ENCODE measurements at regions not wholly inside any gene's neighbourhood (a gene's known extent, or its start where the extent isn't known, plus 50 kb on each side); places are given as distances from the start of the nearest gene placed in this dataset.

DNA sequence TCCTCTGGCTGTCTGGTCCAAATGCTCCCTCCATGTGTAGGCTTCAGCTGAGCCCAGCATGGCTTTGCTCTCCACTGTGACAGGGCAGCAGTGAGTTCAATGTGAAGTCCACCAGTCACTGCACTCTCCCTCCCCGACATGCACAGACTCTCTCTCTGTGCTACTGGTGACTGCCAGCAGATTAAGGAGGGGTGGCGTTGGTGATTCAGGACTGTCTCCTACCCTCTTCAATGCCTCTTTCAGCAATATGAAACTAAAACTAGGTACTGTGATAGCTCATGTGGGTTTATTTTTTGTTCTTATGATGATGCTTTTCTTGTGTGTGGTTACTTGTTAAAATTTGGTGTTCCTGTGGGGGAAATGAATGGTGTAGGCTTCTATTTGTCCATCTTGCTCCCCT lies 201.0 kb upstream of the RBMS1 start:
- Mint-ChIP-seq H3K9me3 (ENCODE audit: unreplicated experiment) (no peaks in the 10 kb centered on the region), H3K36me3 (ENCODE audit: unreplicated experiment) (no peaks in the 10 kb centered on the region), H3K27me3 (ENCODE audit: unreplicated experiment) (no peaks in the 10 kb centered on the region), H3K4me1 (ENCODE audit: low read depth, unreplicated experiment) (no peaks in the 10 kb centered on the region), H3K4me3 (ENCODE audit: unreplicated experiment) (no peak overlapping the region), H3K27ac (ENCODE audit: unreplicated experiment) (no peak overlapping the region)
- TF ChIP-seq CTCF (IDR thresholded peaks at IDR 0.05; ENCODE audit: partially characterized antibody, unreplicated experiment): no peak
- no peak for DNase-seq

DNA sequence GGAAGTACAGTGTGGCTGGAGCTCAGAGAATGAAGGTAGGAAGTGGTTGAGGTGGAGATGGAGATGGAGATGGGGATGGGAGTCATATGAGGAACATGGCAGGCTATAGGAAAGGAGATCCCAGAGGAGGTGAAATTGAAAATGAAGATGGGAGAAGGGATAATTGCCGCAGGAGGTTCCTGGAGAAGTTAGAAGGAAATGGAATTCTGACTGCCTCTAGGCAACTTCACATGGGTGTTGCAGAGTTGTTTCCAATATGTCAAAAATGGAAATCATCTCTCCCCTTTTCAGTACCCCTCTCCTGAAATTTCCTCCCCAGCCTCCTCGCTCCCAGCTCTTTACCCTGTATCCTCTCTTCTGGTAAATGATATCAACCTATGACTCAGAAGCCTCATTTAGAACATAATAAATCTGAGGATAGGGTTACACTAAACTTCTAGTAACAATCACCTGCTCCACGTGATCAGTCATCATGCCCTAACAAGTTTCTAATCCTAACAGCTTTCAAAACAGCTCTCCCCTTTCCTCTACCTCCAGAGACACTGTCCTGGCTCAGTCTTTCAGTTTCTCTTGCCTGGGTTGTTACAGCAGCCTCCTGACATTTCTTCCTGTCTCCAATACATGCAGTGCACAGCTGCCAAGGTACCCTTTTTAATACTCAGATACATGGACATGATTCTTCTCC lies 201.9 kb upstream of the RBMS1 start:
- Mint-ChIP-seq H3K9me3 (ENCODE audit: unreplicated experiment) (no peaks in the 10 kb centered on the region), H3K27ac (ENCODE audit: unreplicated experiment) (no peak overlapping the region), H3K36me3 (ENCODE audit: unreplicated experiment) (no peaks in the 10 kb centered on the region), H3K27me3 (ENCODE audit: unreplicated experiment) (no peaks in the 10 kb centered on the region), H3K4me3 (ENCODE audit: unreplicated experiment) (no peak overlapping the region), H3K4me1 (ENCODE audit: low read depth, unreplicated experiment) (no peaks in the 10 kb centered on the region)
- DNase-seq: no peak
- no peak for TF ChIP-seq CTCF (IDR thresholded peaks at IDR 0.05; ENCODE audit: partially characterized antibody, unreplicated experiment)

DNA sequence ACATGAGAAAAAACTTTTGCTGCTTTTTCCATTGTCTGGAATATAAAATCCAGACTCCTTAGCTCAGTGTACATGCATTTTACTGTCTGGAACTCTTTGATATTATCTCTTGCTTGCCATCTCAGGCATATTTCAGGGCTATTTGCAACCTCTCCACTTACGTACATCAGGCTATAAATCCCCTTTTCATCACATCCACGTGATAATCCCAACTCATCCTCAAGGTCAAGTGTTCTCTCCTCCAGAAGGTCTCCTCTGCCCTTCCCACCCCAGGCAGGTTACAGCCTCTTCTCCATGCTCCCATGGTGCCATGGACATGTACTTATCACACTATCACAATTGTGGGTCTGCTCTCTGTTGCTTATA lies 202.5 kb upstream of the RBMS1 start:
- TF ChIP-seq CTCF (IDR thresholded peaks at IDR 0.05; ENCODE audit: partially characterized antibody, unreplicated experiment): no peak
- Mint-ChIP-seq H3K4me1 (ENCODE audit: low read depth, unreplicated experiment) (no peaks in the 10 kb centered on the region), H3K36me3 (ENCODE audit: unreplicated experiment) (no peaks in the 10 kb centered on the region), H3K4me3 (ENCODE audit: unreplicated experiment) (no peak overlapping the region), H3K27me3 (ENCODE audit: unreplicated experiment) (no peaks in the 10 kb centered on the region), H3K27ac (ENCODE audit: unreplicated experiment) (no peak overlapping the region), H3K9me3 (ENCODE audit: unreplicated experiment) (no peaks in the 10 kb centered on the region)
- DNase-seq: no peak

GRCh38 chr2:160697817-160698216 lies 204.2 kb upstream of the RBMS1 start:
- no peaks in the 10 kb centered on the region for H3K9me3 Mint-ChIP-seq (ENCODE audit: unreplicated experiment)
- H3K36me3 Mint-ChIP-seq (ENCODE audit: unreplicated experiment): no peaks in the 10 kb centered on the region
- no peaks in the 10 kb centered on the region for H3K27me3 Mint-ChIP-seq (ENCODE audit: unreplicated experiment)
- H3K4me3 Mint-ChIP-seq (ENCODE audit: unreplicated experiment): no peak overlapping the region
- no peak for TF ChIP-seq CTCF (IDR thresholded peaks at IDR 0.05; ENCODE audit: partially characterized antibody, unreplicated experiment)
- H3K27ac Mint-ChIP-seq (ENCODE audit: unreplicated experiment): no peak overlapping the region
- DNase-seq: no peak
- no peaks in the 10 kb centered on the region for H3K4me1 Mint-ChIP-seq (ENCODE audit: low read depth, unreplicated experiment)

- H3K36me3 Mint-ChIP-seq (ENCODE audit: unreplicated experiment): no peaks in the 10 kb centered on the region
- no peak overlapping the region for H3K27ac Mint-ChIP-seq (ENCODE audit: unreplicated experiment)
- no peaks in the 10 kb centered on the region for H3K27me3 Mint-ChIP-seq (ENCODE audit: unreplicated experiment)
- no peak overlapping the region for H3K4me3 Mint-ChIP-seq (ENCODE audit: unreplicated experiment)
- no peaks in the 10 kb centered on the region for H3K9me3 Mint-ChIP-seq (ENCODE audit: unreplicated experiment)
- peaks cover 7% of the 10 kb centered on the region for H3K4me1 Mint-ChIP-seq (ENCODE audit: low read depth, unreplicated experiment)
- TF ChIP-seq CTCF (IDR thresholded peaks at IDR 0.05; ENCODE audit: partially characterized antibody, unreplicated experiment): no peak
- no peak for DNase-seq
These were observed 206.6 kb upstream of the RBMS1 start for GRCh38 chr2:160700021-160700814.

Data from glutamatergic neuron (in vitro differentiated cells).